Caco-2 (cell line): ENCODE measurements at regions not wholly inside any gene's neighbourhood (a gene's known extent, or its start where the extent isn't known, plus 50 kb on each side); places are given as distances from the start of the nearest gene placed in this dataset.

ENCODE experiments used
- BruUV-seq: library from RNA; stranded (reverse); fragments of 400-500 nt; replicated peaks from 2 replicates; lab custom pipeline; 2021; lab: Mats Ljungman, UMichigan
- CTCF ChIA-PET: fragments of 300-600 bp; sonication (Branson Sonifier 250); formaldehyde crosslinking; loops from one replicate; lab custom pipeline; 2022; ENCODE audit warnings: antibody characterized with exemption; lab: Charles Lee
- POLR2A ChIA-PET: fragments of 300-600 bp; sonication (Branson Sonifier 250); formaldehyde crosslinking; loops from one replicate; lab custom pipeline; 2022; ENCODE audit warnings: antibody characterized with exemption; lab: Charles Lee
- DNase-seq, 2 experiments: peaks; one replicate each; pipeline versions ENCODE4 v3.0.0 to v3.0.0-alpha.2; 2020 to 2022
- H3K27me3 ChIP-seq: replicated peaks from 2 replicates; pipeline ENCODE4 v1.6.0; 2011; ENCODE audit warnings: low read length; ENCODE audit not compliant: control insufficient read depth, insufficient read depth
- H3K36me3 ChIP-seq: 2 replicates; pipeline ENCODE4 v1.5.1; 2011; ENCODE audit warnings: low read length; ENCODE audit not compliant: control insufficient read depth, insufficient read depth
- H3K4me1 ChIP-seq: fragments of 250-450 bp; sonication (Bioruptor Pico); 2 replicates; pipeline ENCODE4 v1.5.1; 2020; ENCODE audit warnings: mild to moderate bottlenecking
- H3K4me3 ChIP-seq: 2 replicates; pipeline ENCODE4 v1.5.1; 2011; ENCODE audit warnings: low read depth, mild to moderate bottlenecking, control low read depth, low read length
- H3K9me3 ChIP-seq: fragments of 250-450 bp; sonication (Bioruptor Pico); 2 replicates; pipeline ENCODE4 v1.5.1; 2020; ENCODE audit warnings: mild to moderate bottlenecking, moderate library complexity
- H3K27ac Mint-ChIP-seq: one replicate; pipeline ENCODE4 v1.8.0; 2022; ENCODE audit warnings: mixed read lengths; ENCODE audit not compliant: unreplicated experiment
- H3K27me3 Mint-ChIP-seq: one replicate; pipeline ENCODE4 v1.8.0; 2022; ENCODE audit warnings: mixed read lengths; ENCODE audit not compliant: insufficient read depth, unreplicated experiment
- H3K36me3 Mint-ChIP-seq: one replicate; pipeline ENCODE4 v1.8.0; 2022; ENCODE audit warnings: mild to moderate bottlenecking, mixed read lengths; ENCODE audit not compliant: insufficient read depth, unreplicated experiment
- H3K4me1 Mint-ChIP-seq: one replicate; pipeline ENCODE4 v1.8.0; 2022; ENCODE audit warnings: low read depth, mixed read lengths; ENCODE audit not compliant: unreplicated experiment
- H3K4me3 Mint-ChIP-seq: one replicate; pipeline ENCODE4 v1.8.0; 2022; ENCODE audit warnings: mild to moderate bottlenecking, moderate library complexity, mixed read lengths; ENCODE audit not compliant: unreplicated experiment
- H3K9me3 Mint-ChIP-seq: one replicate; pipeline ENCODE4 v1.8.0; 2022; ENCODE audit warnings: mixed read lengths; ENCODE audit not compliant: unreplicated experiment
- CTCF ChIP-seq, 2 experiments: fragments of 200-600 bp in 1 of 2; IDR thresholded peaks; 1 replicate in 1 of 2; 2 replicates in 1 of 2; pipeline versions ENCODE4 v1.5.1 to v1.8.0; 2011 to 2022; ENCODE audit warnings: antibody characterized with exemption in 1 of 2, control low read depth in 1 of 2, inconsistent platforms in 1 of 2, low read depth in 1 of 2, low read length in 1 of 2, mild to moderate bottlenecking in 1 of 2, moderate library complexity in 1 of 2; ENCODE audit not compliant: insufficient read depth in 1 of 2, severe bottlenecking in 1 of 2, unreplicated experiment in 1 of 2
- intact Hi-C: fragments of 100-400 bp; cut with micrococcal nuclease; formaldehyde crosslinking; loops from one replicate; pipeline ENCODE4 v1.10.0; 2022; ENCODE audit not compliant: unreplicated experiment

DNA sequence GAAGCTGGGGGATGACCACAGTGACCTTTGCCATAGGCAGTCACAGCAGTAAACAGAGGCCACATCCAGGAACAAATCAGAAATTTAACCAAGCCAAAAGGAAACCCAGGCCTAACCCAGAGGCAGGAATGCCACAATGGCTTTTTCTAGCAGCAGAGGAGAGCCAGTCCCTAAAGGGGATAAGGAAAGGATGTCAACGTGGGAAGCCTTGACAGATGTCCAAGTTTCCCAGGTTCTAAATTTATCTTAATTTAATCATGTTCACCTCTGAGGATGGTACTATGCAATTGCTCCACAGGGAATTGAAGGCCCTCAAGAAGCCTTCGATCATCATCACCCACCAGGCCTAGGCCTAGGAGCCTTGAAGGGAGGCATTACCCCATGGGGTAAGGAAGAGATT, 374.7 kb downstream of the TNS1 start:
- no peaks in the 10 kb centered on the region for H3K27me3 ChIP-seq
- ChIA-PET POLR2A (no interaction called here), CTCF (no interaction called here)
- DNase-seq = no peak
- H3K4me1 ChIP-seq = 0 out of 2 replicates have a peak, but pooled peaks cover under 1% of the 10 kb centered on the region
- no TSS peak for BruUV-seq
- no peaks in the 10 kb centered on the region for H3K36me3 Mint-ChIP-seq
- H3K4me3 Mint-ChIP-seq = no peak overlapping the region
- H3K27me3 Mint-ChIP-seq = no peaks in the 10 kb centered on the region
- H3K9me3 ChIP-seq = no peaks in the 10 kb centered on the region
- H3K27ac Mint-ChIP-seq = peak overlapping the region; percentile 35
- peaks cover under 1% of the 10 kb centered on the region for H3K4me1 Mint-ChIP-seq
- H3K9me3 Mint-ChIP-seq = no peaks in the 10 kb centered on the region
- intact Hi-C loops = no loop called here
- TF ChIP-seq CTCF (IDR thresholded peaks at IDR 0.05; ENCODE audit: insufficient read depth in 1 of 2, low read depth in 1 of 2, low read length in 1 of 2, severe bottlenecking in 1 of 2, unreplicated experiment in 1 of 2) = no peak
- no peaks in the 10 kb centered on the region for H3K36me3 ChIP-seq
- no peak overlapping the region for H3K4me3 ChIP-seq

- no peaks in the 10 kb centered on the region for H3K9me3 ChIP-seq
- H3K36me3 ChIP-seq = no peaks in the 10 kb centered on the region
- intact Hi-C loops = no loop called here
- BruUV-seq = no TSS peak
- DNase-seq = no peak
- TF ChIP-seq CTCF (IDR thresholded peaks at IDR 0.05; ENCODE audit: insufficient read depth in 1 of 2, low read depth in 1 of 2, low read length in 1 of 2, severe bottlenecking in 1 of 2, unreplicated experiment in 1 of 2) = no peak
- no peak overlapping the region for H3K4me3 Mint-ChIP-seq
- no peaks in the 10 kb centered on the region for H3K36me3 Mint-ChIP-seq
- no peak overlapping the region for H3K27ac Mint-ChIP-seq
- ChIA-PET CTCF (interaction anchor here (0.6 kb wide), 1 partner anchor 86 kb away, joined by 3 read pairs; no protein-coding TSS in a partner anchor), POLR2A (no interaction called here)
- H3K27me3 ChIP-seq = no peaks in the 10 kb centered on the region
- H3K4me3 ChIP-seq = no peak overlapping the region
- no peaks in the 10 kb centered on the region for H3K9me3 Mint-ChIP-seq
- H3K4me1 Mint-ChIP-seq = peaks cover 12% of the 10 kb centered on the region
- H3K27me3 Mint-ChIP-seq = no peaks in the 10 kb centered on the region
- peaks cover 12% of the 10 kb centered on the region for H3K4me1 ChIP-seq
Observed at GRCh38 chr2:217626926-217627325, 375.9 kb downstream of the TNS1 start.

DNA sequence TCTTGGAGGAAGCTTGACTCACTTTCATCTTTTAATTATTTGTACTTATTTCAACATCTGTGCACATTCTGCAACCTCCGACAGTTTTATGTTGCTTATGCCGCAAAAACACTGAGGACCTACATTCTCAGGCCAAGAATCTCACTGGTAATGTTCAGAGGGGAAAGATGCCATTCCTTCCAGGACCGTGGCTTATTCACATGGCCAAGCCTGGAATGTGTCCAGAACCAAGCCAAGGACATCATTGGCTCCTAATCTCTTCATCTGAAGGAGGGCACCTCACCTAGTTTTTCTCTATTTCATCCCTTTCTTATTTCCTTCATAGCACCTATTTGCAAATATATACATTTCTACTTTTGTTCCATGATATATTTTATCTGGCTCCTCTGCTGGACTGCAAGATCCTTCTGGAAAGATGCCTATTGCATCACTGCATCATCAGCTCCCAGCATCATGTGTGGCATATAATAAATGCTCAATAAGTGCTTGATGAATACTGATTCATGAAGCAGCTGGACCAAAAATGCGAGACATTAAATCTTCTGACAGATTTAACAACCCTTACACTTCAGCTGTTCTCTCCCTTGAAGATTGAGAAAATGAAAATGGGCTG, 377.1 kb downstream of the TNS1 start:
- H3K36me3 ChIP-seq = no peaks in the 10 kb centered on the region
- H3K4me3 ChIP-seq = no peak overlapping the region
- no peak overlapping the region for H3K27ac Mint-ChIP-seq

More for the DNA sequence above, 377.1 kb downstream of the TNS1 start:
- Mint-ChIP-seq H3K4me1 (peaks cover 16% of the 10 kb centered on the region), H3K27me3 (no peaks in the 10 kb centered on the region), H3K4me3 (no peak overlapping the region), H3K9me3 (no peaks in the 10 kb centered on the region), H3K36me3 (no peaks in the 10 kb centered on the region)
- ChIA-PET POLR2A (no interaction called here), CTCF (interaction anchor here (0.9 kb wide), 1 partner anchor 25 kb away, joined by 3 read pairs; no protein-coding TSS in a partner anchor)
- intact Hi-C loops = no loop called here
- no peak for TF ChIP-seq CTCF (IDR thresholded peaks at IDR 0.05; ENCODE audit: insufficient read depth in 1 of 2, low read depth in 1 of 2, low read length in 1 of 2, severe bottlenecking in 1 of 2, unreplicated experiment in 1 of 2)
- no peak for DNase-seq
- no peaks in the 10 kb centered on the region for H3K27me3 ChIP-seq
- H3K9me3 ChIP-seq = no peaks in the 10 kb centered on the region
- peaks cover 18% of the 10 kb centered on the region for H3K4me1 ChIP-seq
- no TSS peak for BruUV-seq
